8988T (cell line): ENCODE measurements at regions not wholly inside any gene's neighbourhood (a gene's known extent, or its start where the extent isn't known, plus 50 kb on each side); places are given as distances from the start of the nearest gene placed in this dataset.

Experiments used
- DNase-seq: peaks from one replicate; pipeline ENCODE4 v3.0.0; 2011

GRCh38 chr1:106843518-106843917 lies 213.0 kb upstream of the PRMT6 start:
- no peak for DNase-seq

DNA sequence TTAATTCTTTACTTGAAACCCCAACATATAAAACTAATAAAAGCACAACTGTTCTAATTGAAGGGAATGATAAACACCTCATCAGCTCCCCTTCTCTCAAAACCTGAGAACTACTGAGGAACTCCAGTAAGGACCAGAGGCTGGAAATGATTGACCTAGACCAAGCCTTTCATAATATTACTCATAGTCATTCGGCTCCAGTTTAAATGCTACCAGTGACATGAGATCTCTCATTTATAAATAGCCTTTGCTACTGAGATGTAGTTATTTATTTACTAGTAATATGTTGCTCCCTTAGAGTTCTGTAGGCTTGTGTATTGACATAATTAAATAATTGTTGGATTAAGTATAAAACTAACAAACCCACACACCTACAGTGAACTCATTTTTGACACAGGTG lies 209.8 kb upstream of the PRMT6 start:
- DNase-seq: no peak

- DNase-seq: no peak
These were observed 195.4 kb upstream of the PRMT6 start for GRCh38 chr1:106861110-106861509.

DNA sequence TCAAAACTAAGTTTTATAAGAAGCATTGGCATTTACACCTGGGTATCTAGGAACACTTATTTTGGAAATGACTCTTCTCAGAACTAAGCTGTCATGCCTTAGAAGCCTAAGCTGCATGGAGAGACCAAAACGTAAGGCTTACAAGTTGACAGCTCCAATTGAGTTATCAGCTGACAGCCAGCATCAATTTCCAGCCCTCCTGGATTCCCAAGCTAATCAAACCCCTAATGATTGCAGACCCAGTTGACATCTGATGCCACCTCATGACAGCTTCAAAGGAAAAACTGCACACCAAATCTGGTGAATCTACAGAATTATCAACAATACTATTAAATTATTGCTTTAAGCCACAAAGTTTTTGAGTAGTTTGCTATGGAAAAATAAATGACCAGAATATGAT lies 187.6 kb upstream of the PRMT6 start:
- no peak for DNase-seq

DNA sequence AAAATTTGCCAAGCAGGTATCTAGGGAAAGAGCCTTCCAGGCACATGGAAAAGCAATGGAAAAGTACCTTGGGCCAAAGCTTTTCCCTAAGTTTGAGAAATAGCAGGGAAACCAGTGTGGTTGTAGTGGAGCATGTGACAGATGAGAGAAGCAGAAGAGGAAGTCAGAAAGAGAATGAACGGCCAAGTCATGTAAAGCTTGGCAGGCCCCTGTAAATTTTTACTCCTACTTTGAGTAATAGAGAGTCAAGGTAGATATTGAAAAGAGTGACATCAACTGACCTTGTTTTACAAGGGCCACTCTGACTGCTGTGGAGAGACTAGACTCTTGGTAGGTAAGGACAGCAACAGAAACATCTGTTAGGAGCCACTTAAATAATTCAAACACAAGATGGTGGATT lies 180.9 kb upstream of the PRMT6 start:
- no peak for DNase-seq

DNA sequence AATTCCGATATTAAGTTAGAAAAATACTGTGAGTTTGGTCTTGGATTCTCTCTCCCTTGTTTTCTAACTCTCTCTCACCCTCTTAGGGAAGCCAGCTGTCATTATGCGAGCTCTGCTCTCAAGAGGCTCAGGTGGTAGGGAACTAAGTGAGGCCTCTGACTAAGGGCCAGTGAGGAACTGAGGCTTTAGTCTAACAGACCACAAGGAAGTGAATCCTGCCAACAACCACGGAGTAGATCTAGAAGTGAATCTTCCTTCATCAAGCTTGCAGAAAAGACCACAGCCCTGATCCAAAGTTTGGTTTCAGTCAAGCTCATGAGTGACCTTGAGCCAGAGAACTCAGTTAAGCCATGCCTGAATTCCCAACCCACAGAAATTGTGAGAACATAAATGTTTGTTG lies 180.1 kb upstream of the PRMT6 start:
- DNase-seq: no peak

DNA sequence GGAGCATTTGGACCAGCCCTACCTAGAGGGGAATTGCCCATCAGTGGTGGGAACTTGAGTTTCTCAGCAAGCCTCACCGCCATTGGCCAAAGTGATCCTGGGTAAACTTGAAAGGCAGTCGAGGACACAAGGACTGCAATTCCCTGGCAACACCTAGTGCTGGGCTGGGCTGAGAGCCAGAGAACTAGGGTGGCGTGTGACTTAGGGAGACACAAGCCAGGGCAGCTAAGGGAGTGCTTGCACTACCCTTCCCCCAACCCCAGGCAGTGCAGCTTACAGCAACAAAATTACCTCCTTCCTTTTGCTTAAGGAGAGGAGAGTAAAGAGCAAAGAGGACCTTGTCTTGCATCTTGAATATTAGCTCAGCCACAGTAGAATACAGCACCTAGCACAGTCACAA lies 176.9 kb upstream of the PRMT6 start:
- no peak for DNase-seq

DNA sequence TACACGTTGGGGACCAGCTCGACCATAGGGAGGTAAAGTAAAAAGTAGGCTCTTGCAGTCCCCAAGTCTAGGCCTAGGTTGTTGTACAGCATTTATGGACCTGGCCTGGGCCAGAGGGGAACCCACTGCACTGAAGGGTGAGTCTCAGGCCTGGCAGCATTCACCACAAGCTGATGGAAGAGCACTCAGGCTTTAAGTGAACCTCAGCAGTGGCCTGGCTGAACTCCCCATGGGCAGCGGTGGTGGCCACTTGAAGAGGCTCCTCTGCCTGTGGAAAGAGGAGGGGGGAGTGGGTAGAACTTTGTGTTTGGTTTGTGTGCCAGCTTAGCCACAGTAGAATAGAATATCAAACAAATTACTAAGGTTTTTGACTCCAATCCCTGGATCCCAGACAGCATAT lies 176.2 kb upstream of the PRMT6 start:
- DNase-seq: no peak

DNA sequence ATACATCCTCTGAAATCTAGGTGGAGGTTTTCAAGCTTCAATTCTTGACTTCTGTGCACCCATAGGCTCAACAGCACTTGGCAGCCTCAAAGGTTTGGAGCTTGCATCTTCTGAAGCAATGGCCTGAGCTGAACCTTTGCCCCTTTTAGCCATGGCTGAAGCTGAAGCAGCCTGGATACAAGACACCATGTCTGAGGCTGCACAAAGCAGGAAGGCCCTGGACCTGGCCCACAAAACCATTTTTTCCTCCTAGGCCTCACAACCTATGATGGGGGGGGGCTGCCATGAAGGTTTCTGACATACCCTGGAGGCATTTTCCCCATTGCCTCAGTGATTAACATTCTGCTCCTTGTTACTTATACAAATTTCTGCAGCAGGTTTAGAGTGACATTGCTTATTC lies 173.3 kb upstream of the PRMT6 start:
- no peak for DNase-seq

DNA sequence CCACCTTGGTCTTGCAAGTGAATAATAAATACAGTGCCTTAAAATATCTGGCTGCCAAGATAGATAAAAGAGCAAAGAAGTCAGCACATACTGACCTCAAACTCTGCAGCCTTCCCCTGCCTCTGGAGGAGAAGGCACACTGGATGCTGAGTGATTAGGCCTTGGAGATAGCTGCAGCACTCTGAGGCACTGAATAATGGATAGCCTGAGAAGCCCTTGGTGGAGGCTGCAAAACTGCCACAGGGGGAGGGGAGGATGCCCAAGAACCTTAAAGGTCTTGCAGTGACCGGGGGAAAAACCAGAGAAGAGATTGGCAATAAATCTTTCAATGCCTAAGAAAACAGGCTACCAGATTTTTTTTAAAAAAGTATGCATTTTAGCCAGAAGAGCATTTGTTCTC lies 167.4 kb upstream of the PRMT6 start:
- DNase-seq: no peak

DNA sequence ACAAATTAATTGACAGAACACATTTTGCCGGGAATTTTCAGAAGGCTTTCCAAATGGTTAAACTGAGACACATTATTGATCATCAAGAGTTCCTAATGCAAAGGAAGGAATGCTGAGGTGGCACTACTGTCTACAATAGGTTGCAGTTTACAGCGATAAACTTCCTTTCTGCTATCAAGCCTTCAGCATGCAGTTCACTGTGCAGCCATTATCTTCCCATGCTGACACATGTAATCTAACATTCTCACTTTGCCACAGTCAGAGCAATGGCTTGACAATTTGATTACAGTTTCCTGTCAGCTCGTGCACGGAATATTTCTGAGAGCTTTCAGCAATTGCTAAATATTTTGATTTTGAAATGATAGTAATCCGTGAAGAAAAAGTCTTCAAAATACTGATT lies 166.9 kb upstream of the PRMT6 start:
- no peak for DNase-seq

DNA sequence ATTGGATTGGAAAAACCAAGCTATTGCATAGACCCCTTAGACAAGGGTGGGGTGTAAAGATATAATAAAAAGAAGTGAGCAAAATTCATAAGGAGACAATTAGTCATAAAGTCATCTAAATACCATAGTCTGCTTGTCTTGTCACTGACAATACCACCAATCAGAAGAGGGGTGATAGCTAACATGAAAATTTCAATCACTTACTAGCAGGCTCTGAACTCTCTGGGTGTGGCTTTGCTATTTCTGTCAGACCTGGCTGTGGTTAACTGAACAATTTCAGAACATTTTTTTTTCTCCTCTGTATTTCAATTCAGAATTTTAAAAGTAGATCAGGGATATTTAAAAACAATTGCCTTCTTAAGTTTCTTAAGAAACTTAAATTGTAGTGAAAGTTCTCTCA lies 158.5 kb upstream of the PRMT6 start:
- DNase-seq: no peak

GRCh38 chr1:106899644-106900043 lies 156.8 kb upstream of the PRMT6 start:
- DNase-seq: no peak

- no peak for DNase-seq
These were observed 148.7 kb upstream of the PRMT6 start for GRCh38 chr1:106907795-106908194.

GRCh38 chr1:106908689-106909088 lies 147.8 kb upstream of the PRMT6 start:
- DNase-seq: no peak

GRCh38 chr1:106910798-106911197 lies 145.7 kb upstream of the PRMT6 start:
- no peak for DNase-seq

GRCh38 chr1:106912131-106912530 lies 144.3 kb upstream of the PRMT6 start:
- DNase-seq: no peak

DNA sequence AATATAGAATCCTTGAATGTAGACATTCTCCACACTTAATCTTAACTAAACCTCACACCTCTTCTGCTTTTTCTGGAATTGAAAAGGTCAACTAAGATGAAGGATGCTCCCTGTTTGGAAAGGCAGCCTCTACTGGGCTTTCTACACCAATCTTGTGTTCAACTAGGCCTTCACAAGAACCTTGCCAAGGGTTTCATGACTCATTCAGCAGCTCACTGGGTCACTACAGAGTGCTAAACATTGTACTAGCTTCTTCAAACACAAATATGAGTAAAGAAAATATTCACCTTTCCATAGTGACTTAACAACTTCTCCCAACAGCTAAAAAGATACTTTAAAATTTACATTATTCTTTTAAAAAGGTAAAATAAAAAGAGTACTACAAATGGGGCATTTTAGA lies 135.3 kb upstream of the PRMT6 start:
- DNase-seq: no peak

DNA sequence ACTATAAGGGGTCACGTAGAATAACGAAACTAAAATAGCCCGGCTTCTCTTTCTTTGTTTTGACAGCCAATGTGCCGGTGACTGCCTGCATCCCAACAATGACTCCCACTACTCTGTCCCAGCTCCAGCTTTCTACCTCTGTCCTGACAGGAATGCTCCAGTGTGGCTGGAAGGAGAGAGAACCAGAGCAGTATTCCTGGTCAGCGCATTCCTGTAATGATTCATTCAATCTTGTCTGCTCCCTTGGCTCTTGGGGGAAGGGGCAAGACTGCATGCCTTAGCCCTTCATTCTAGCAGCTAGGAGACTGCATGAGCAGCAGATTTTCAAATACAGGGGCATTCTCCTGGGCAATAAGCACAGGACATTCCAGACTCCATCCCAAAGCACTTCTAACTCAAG lies 132.1 kb upstream of the PRMT6 start:
- no peak for DNase-seq

DNA sequence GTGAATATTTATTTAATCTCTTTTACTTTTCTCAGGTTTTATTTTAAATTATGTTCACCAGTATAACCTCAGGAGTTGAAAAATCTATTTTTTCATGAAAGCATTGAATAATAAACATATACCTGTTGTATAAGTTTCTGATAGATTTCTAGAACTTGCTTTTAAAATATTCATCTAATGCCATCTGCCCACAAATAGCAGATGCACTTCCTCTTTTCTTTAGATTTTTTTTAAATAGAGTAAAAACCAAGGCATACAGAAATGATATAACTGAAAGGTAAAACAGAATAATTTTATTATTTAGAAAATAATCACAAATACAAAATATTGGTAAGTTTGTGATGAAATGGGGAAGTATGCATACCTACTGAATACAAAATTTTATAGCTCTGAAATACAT lies 130.7 kb upstream of the PRMT6 start:
- DNase-seq: no peak

- DNase-seq: no peak
These were observed 129.5 kb upstream of the PRMT6 start for GRCh38 chr1:106926803-106927582.

GRCh38 chr1:106937104-106937503 lies 119.4 kb upstream of the PRMT6 start:
- no peak for DNase-seq

GRCh38 chr1:106944721-106945120 lies 111.8 kb upstream of the PRMT6 start:
- no peak for DNase-seq

- DNase-seq: no peak
These were observed 103.7 kb upstream of the PRMT6 start for GRCh38 chr1:106952776-106953175.

GRCh38 chr1:106954661-106955229 lies 101.7 kb upstream of the PRMT6 start:
- DNase-seq: no peak
